ENCODE measurements at regions not wholly inside any gene's neighbourhood (a gene's known extent, or its start where the extent isn't known, plus 50 kb on each side); places are given as distances from the start of the nearest gene placed in this dataset.

DNA sequence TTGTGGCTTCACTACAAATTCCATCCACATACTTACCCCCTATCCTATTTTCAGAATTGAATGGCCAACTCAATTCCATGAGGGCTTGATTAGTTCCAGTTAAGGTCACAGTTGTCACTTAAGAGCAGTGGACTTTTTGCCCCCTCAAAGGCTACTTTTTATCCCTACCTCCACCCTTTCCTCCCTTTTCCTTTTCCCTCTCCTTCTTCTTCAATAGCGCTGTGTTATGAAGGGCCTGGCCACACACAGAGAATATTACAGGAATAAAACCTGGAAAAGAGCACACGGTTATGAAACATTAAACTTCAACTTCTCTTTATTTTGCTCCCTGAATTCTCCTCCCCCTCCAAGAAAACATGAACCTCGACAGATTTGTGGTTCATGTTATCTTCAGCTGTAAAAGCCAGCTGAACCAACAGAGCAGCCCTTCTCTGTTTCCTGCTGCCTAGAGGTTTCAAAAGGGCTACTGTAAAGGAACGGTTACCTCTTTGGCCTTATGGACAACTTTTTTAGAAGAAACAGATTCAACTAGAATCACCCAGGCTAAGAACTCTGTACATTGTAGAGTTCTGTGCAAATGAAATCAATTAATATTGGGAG lies 87.0 kb upstream of the RPL34 start:
- Histone ChIP-seq H3K9me3 (ENCODE audit: insufficient read depth, low read depth, low read length) (no peaks in the 10 kb centered on the region), H4K12ac (ENCODE audit: low read depth, low read length) (no peak overlapping the region), H4K8ac (ENCODE audit: low read depth, low read length) (no peak overlapping the region), H3K9ac (ENCODE audit: low read length) (no peak overlapping the region), H2BK5ac (ENCODE audit: low read depth, low read length, poor library complexity) (no peak overlapping the region), H3K36me3 (ENCODE audit: control insufficient read depth in 1 of 2, insufficient read depth in 2 of 2, low read length in 2 of 2) (no peaks in the 10 kb centered on the region), H3K79me2 (ENCODE audit: control insufficient read depth, insufficient read depth, low read length, poor library complexity) (no peaks in the 10 kb centered on the region), H2BK120ac (ENCODE audit: insufficient read depth, low read length, poor library complexity) (no peak overlapping the region), H3K27me3 (ENCODE audit: insufficient read depth, low read length) (no peaks in the 10 kb centered on the region), H3K79me1 (ENCODE audit: low read length) (no peaks in the 10 kb centered on the region), H4K91ac (ENCODE audit: low read depth, low read length) (no peak overlapping the region), H3K14ac (ENCODE audit: low read length) (no peak overlapping the region), H3K4me2 (ENCODE audit: low read length) (no peak overlapping the region), H2AFZ (ENCODE audit: insufficient read depth, low read length, poor library complexity) (no peak overlapping the region), H3K23ac (ENCODE audit: low read length) (no peak overlapping the region), H3K4ac (ENCODE audit: low read depth, low read length) (no peak overlapping the region), H3K4me1 (ENCODE audit: control insufficient read depth in 1 of 2, insufficient read depth in 2 of 2, low read length in 2 of 2) (peaks cover 0 to 4% of the 10 kb centered on the region in 2 experiments), H2AK5ac (ENCODE audit: low read length) (no peak overlapping the region), H3K27ac (ENCODE audit: low read depth, low read length) (no peak overlapping the region), H3K4me3 (ENCODE audit: low read depth, low read length) (no peak overlapping the region), H2BK12ac (ENCODE audit: low read length) (no peak overlapping the region), H3K18ac (ENCODE audit: low read length) (no peak overlapping the region)
- DNase-seq, result no peak
- WGBS (ENCODE audit: extremely low coverage, insufficient coverage, insufficient read length), result no CpG with 5 or more reads among the region's 4 CpGs

- H3K27me3 ChIP-seq (ENCODE audit: insufficient read depth, low read length), result no peaks in the 10 kb centered on the region
- H2BK5ac ChIP-seq (ENCODE audit: low read depth, low read length, poor library complexity), result no peak overlapping the region
- no peaks in the 10 kb centered on the region for H3K9me3 ChIP-seq (ENCODE audit: insufficient read depth, low read depth, low read length)
- no peaks in the 10 kb centered on the region for H3K79me2 ChIP-seq (ENCODE audit: control insufficient read depth, insufficient read depth, low read length, poor library complexity)
- no peak overlapping the region for H4K12ac ChIP-seq (ENCODE audit: low read depth, low read length)
- H3K79me1 ChIP-seq (ENCODE audit: low read length), result no peaks in the 10 kb centered on the region
- H3K4me3 ChIP-seq (ENCODE audit: low read depth, low read length), result no peak overlapping the region
- peaks cover 0 to 4% of the 10 kb centered on the region in 2 experiments for H3K4me1 ChIP-seq (ENCODE audit: control insufficient read depth in 1 of 2, insufficient read depth in 2 of 2, low read length in 2 of 2)
- no peak overlapping the region for H3K9ac ChIP-seq (ENCODE audit: low read length)
- no peak overlapping the region for H3K4me2 ChIP-seq (ENCODE audit: low read length)
- no peak overlapping the region for H3K4ac ChIP-seq (ENCODE audit: low read depth, low read length)
- H3K27ac ChIP-seq (ENCODE audit: low read depth, low read length), result no peak overlapping the region
- DNase-seq, result no peak
- no peak overlapping the region for H2AK5ac ChIP-seq (ENCODE audit: low read length)
- H4K91ac ChIP-seq (ENCODE audit: low read depth, low read length), result no peak overlapping the region
- no peaks in the 10 kb centered on the region for H3K36me3 ChIP-seq (ENCODE audit: control insufficient read depth in 1 of 2, insufficient read depth in 2 of 2, low read length in 2 of 2)
- H3K14ac ChIP-seq (ENCODE audit: low read length), result no peak overlapping the region
- H2BK120ac ChIP-seq (ENCODE audit: insufficient read depth, low read length, poor library complexity), result no peak overlapping the region
- H4K8ac ChIP-seq (ENCODE audit: low read depth, low read length), result no peak overlapping the region
- no peak overlapping the region for H2BK12ac ChIP-seq (ENCODE audit: low read length)
- H2AFZ ChIP-seq (ENCODE audit: insufficient read depth, low read length, poor library complexity), result no peak overlapping the region
- no CpG with 5 or more reads among the region's 2 CpGs for WGBS (ENCODE audit: extremely low coverage, insufficient coverage, insufficient read length)
- no peak overlapping the region for H3K18ac ChIP-seq (ENCODE audit: low read length)
- no peak overlapping the region for H3K23ac ChIP-seq (ENCODE audit: low read length)
Measured at GRCh38 chr4:108532738-108533137, 87.6 kb upstream of the RPL34 start.

GRCh38 chr4:108532187-108532586 lies 88.2 kb upstream of the RPL34 start:
- WGBS (ENCODE audit: extremely low coverage, insufficient coverage, insufficient read length), result no CpG with 5 or more reads among the region's 5 CpGs
- Histone ChIP-seq H3K23ac (ENCODE audit: low read length) (no peak overlapping the region), H4K12ac (ENCODE audit: low read depth, low read length) (no peak overlapping the region), H3K4me3 (ENCODE audit: low read depth, low read length) (no peak overlapping the region), H4K91ac (ENCODE audit: low read depth, low read length) (no peak overlapping the region), H3K4ac (ENCODE audit: low read depth, low read length) (no peak overlapping the region), H3K79me2 (ENCODE audit: control insufficient read depth, insufficient read depth, low read length, poor library complexity) (no peaks in the 10 kb centered on the region), H2BK5ac (ENCODE audit: low read depth, low read length, poor library complexity) (no peak overlapping the region), H3K36me3 (ENCODE audit: control insufficient read depth in 1 of 2, insufficient read depth in 2 of 2, low read length in 2 of 2) (no peaks in the 10 kb centered on the region), H3K14ac (ENCODE audit: low read length) (no peak overlapping the region), H3K4me1 (ENCODE audit: control insufficient read depth in 1 of 2, insufficient read depth in 2 of 2, low read length in 2 of 2) (peaks cover 0 to 4% of the 10 kb centered on the region in 2 experiments), H3K9ac (ENCODE audit: low read length) (no peak overlapping the region), H3K4me2 (ENCODE audit: low read length) (no peak overlapping the region), H2BK120ac (ENCODE audit: insufficient read depth, low read length, poor library complexity) (no peak overlapping the region), H2AFZ (ENCODE audit: insufficient read depth, low read length, poor library complexity) (no peak overlapping the region), H4K8ac (ENCODE audit: low read depth, low read length) (no peak overlapping the region), H3K27me3 (ENCODE audit: insufficient read depth, low read length) (no peaks in the 10 kb centered on the region), H2BK12ac (ENCODE audit: low read length) (no peak overlapping the region), H3K9me3 (ENCODE audit: insufficient read depth, low read depth, low read length) (no peaks in the 10 kb centered on the region), H3K79me1 (ENCODE audit: low read length) (no peaks in the 10 kb centered on the region), H3K27ac (ENCODE audit: low read depth, low read length) (no peak overlapping the region), H2AK5ac (ENCODE audit: low read length) (no peak overlapping the region), H3K18ac (ENCODE audit: low read length) (no peak overlapping the region)
- DNase-seq, result no peak

- Histone ChIP-seq H3K9ac (ENCODE audit: low read length) (no peak overlapping the region), H3K4me2 (ENCODE audit: low read length) (no peak overlapping the region), H2AK5ac (ENCODE audit: low read length) (no peak overlapping the region), H2BK5ac (ENCODE audit: low read depth, low read length, poor library complexity) (no peak overlapping the region), H2BK120ac (ENCODE audit: insufficient read depth, low read length, poor library complexity) (no peak overlapping the region), H2AFZ (ENCODE audit: insufficient read depth, low read length, poor library complexity) (no peak overlapping the region), H3K79me2 (ENCODE audit: control insufficient read depth, insufficient read depth, low read length, poor library complexity) (no peaks in the 10 kb centered on the region), H3K27me3 (ENCODE audit: insufficient read depth, low read length) (no peaks in the 10 kb centered on the region), H2BK12ac (ENCODE audit: low read length) (no peak overlapping the region), H3K23ac (ENCODE audit: low read length) (no peak overlapping the region), H3K14ac (ENCODE audit: low read length) (no peak overlapping the region), H3K4me1 (ENCODE audit: control insufficient read depth in 1 of 2, insufficient read depth in 2 of 2, low read length in 2 of 2) (peaks cover 0 to 4% of the 10 kb centered on the region in 2 experiments), H3K27ac (ENCODE audit: low read depth, low read length) (no peak overlapping the region), H3K9me3 (ENCODE audit: insufficient read depth, low read depth, low read length) (no peaks in the 10 kb centered on the region), H4K91ac (ENCODE audit: low read depth, low read length) (no peak overlapping the region), H4K8ac (ENCODE audit: low read depth, low read length) (no peak overlapping the region), H3K36me3 (ENCODE audit: control insufficient read depth in 1 of 2, insufficient read depth in 2 of 2, low read length in 2 of 2) (no peaks in the 10 kb centered on the region), H4K12ac (ENCODE audit: low read depth, low read length) (no peak overlapping the region), H3K4me3 (ENCODE audit: low read depth, low read length) (no peak overlapping the region), H3K18ac (ENCODE audit: low read length) (no peak overlapping the region), H3K4ac (ENCODE audit: low read depth, low read length) (no peak overlapping the region), H3K79me1 (ENCODE audit: low read length) (no peaks in the 10 kb centered on the region)
- WGBS (ENCODE audit: extremely low coverage, insufficient coverage, insufficient read length), result no CpG with 5 or more reads among the region's 2 CpGs
- no peak for DNase-seq
Measured at GRCh38 chr4:108531461-108531860, 88.9 kb upstream of the RPL34 start.

Data from trophoblast cell (in vitro differentiated cells and primary cell).